ENCODE measurements at regions not wholly inside any gene's neighbourhood (a gene's known extent, or its start where the extent isn't known, plus 50 kb on each side); places are given as distances from the start of the nearest gene placed in this dataset.

GRCh38 chr2:8265476-8266226 lies 416.2 kb upstream of the ID2 start:
- Histone ChIP-seq H3K9ac (no peak overlapping the region), H3K9me3 (replicated peaks in 1 of 11) (no peaks in the 10 kb centered on the region), H3K27ac (0 out of 22 replicates have a peak overlapping the region, but pooled peaks of 1 of the 11 experiments have one; percentile 1), H4K20me1 (no peaks in the 10 kb centered on the region), H3K4me3 (no peak overlapping the region), H3K36me3 (no peaks in the 10 kb centered on the region), H3K4me1 (peaks cover 12 to 26% (median 19%) of the 10 kb centered on the region in 10 experiments), H3K4me2 (peak overlapping the region in 10 of 11 experiments; percentile 10 to 50 (median 38); a peak in 18 of 22 replicates), H3K27me3 (no peaks in the 10 kb centered on the region)
- TF ChIP-seq Cebpa-rat (IDR thresholded peaks at IDR 0.05) = no peak

GRCh38 chr2:8266563-8266962 lies 415.3 kb upstream of the ID2 start:
- H3K9ac ChIP-seq = no peak overlapping the region
- H3K9me3 ChIP-seq (replicated peaks in 1 of 11) = 0 out of 22 replicates have a peak, but pooled peaks cover 0 to 4% (median 0%) of the 10 kb centered on the region in 11 experiments
- peaks cover 10 to 23% (median 16%) of the 10 kb centered on the region in 10 experiments for H3K4me1 ChIP-seq
- H4K20me1 ChIP-seq = no peaks in the 10 kb centered on the region
- TF ChIP-seq Cebpa-rat (IDR thresholded peaks at IDR 0.05) = no peak
- no peak overlapping the region for H3K4me2 ChIP-seq
- no peaks in the 10 kb centered on the region for H3K36me3 ChIP-seq
- no peak overlapping the region for H3K27ac ChIP-seq
- H3K4me3 ChIP-seq = no peak overlapping the region
- no peaks in the 10 kb centered on the region for H3K27me3 ChIP-seq

DNA sequence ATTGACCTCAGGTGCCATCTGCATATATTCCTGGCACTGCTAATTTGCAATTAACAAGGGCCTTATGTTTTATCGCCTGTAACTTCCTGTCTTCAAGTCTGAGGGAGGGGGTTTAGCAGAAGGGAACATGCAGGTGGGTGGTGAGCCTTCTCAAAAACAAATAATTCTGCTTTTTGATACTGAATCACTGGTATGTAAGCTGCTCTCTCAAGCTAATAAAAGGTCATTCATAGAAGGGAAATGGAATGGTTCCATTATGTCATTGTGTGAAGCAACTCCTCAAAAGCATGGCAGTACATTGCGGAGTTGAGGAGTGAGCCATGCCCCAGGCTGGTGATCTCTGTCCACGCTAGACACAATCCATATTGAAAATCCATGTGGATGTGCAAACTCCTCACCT lies 414.8 kb upstream of the ID2 start:
- Histone ChIP-seq H3K4me1 (peaks cover 10 to 26% (median 19%) of the 10 kb centered on the region in 10 experiments), H3K36me3 (no peaks in the 10 kb centered on the region), H3K4me3 (no peak overlapping the region), H3K9ac (no peak overlapping the region), H3K27ac (no peak overlapping the region), H3K27me3 (no peaks in the 10 kb centered on the region), H3K9me3 (replicated peaks in 1 of 11) (peaks cover 0 to 6% (median 0%) of the 10 kb centered on the region in 11 experiments; a peak in 1 of 22 replicates), H3K4me2 (no peak overlapping the region), H4K20me1 (no peaks in the 10 kb centered on the region)
- no peak for TF ChIP-seq Cebpa-rat (IDR thresholded peaks at IDR 0.05)

DNA sequence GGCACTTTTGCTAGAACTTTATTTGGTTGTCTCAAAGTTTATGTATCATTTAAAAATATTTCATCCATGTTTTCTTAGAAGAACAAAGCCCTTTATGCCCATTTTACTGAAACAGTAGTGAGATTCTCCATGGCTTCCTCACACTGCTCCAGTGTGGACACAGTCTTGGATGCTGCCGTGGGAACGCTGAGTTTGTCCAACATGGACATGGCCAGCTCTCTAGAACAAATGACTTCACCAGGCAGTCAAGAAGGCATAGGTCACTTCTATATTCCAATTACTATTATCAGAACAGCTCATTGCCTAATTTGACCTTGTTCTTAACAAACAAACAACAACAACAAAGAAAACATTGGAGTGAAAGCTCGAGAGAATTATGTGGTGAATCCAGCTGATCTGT lies 414.1 kb upstream of the ID2 start:
- H3K36me3 ChIP-seq = no peaks in the 10 kb centered on the region
- H3K4me1 ChIP-seq = peaks cover 10 to 26% (median 19%) of the 10 kb centered on the region in 10 experiments
- peaks cover 0 to 10% (median 0%) of the 10 kb centered on the region in 11 experiments; a peak in 1 of 22 replicates for H3K9me3 ChIP-seq (replicated peaks in 1 of 11)
- H3K4me2 ChIP-seq = no peak overlapping the region
- H3K4me3 ChIP-seq = no peak overlapping the region
- no peak overlapping the region for H3K27ac ChIP-seq
- no peaks in the 10 kb centered on the region for H3K27me3 ChIP-seq
- H3K9ac ChIP-seq = no peak overlapping the region
- no peak for TF ChIP-seq Cebpa-rat (IDR thresholded peaks at IDR 0.05)
- no peaks in the 10 kb centered on the region for H4K20me1 ChIP-seq

GRCh38 chr2:8268172-8268783 lies 413.6 kb upstream of the ID2 start:
- Histone ChIP-seq H3K27ac (no peak overlapping the region), H3K9ac (no peak overlapping the region), H3K27me3 (no peaks in the 10 kb centered on the region), H3K36me3 (no peaks in the 10 kb centered on the region), H4K20me1 (no peaks in the 10 kb centered on the region), H3K4me1 (peaks cover 10 to 26% (median 19%) of the 10 kb centered on the region in 10 experiments), H3K4me3 (no peak overlapping the region), H3K9me3 (replicated peaks in 1 of 11) (peaks cover 0 to 10% (median 0%) of the 10 kb centered on the region in 11 experiments; a peak in 1 of 22 replicates), H3K4me2 (peak overlapping the region in 4 of 11 experiments; percentile 6 to 54 (median 30); a peak in 6 of 22 replicates)
- no peak for TF ChIP-seq Cebpa-rat (IDR thresholded peaks at IDR 0.05)

GRCh38 chr2:8270699-8271098 lies 411.2 kb upstream of the ID2 start:
- no peak overlapping the region for H3K4me3 ChIP-seq
- H3K27me3 ChIP-seq = no peaks in the 10 kb centered on the region
- no peak overlapping the region for H3K9ac ChIP-seq
- H3K9me3 ChIP-seq (replicated peaks in 1 of 11) = peaks cover 0 to 20% (median 0%) of the 10 kb centered on the region in 11 experiments; a peak in 9 of 22 replicates
- peaks cover 0 to 23% (median 10%) of the 10 kb centered on the region in 10 experiments; a peak in 17 of 20 replicates for H3K4me1 ChIP-seq
- TF ChIP-seq Cebpa-rat (IDR thresholded peaks at IDR 0.05) = no peak
- no peak overlapping the region for H3K4me2 ChIP-seq
- no peak overlapping the region for H3K27ac ChIP-seq
- no peaks in the 10 kb centered on the region for H3K36me3 ChIP-seq
- no peaks in the 10 kb centered on the region for H4K20me1 ChIP-seq

- H3K27ac ChIP-seq = no peak overlapping the region
- no peaks in the 10 kb centered on the region for H3K27me3 ChIP-seq
- TF ChIP-seq Cebpa-rat (IDR thresholded peaks at IDR 0.05) = no peak
- no peak overlapping the region for H3K9ac ChIP-seq
- peaks cover 0 to 23% (median 5%) of the 10 kb centered on the region in 10 experiments; a peak in 11 of 20 replicates for H3K4me1 ChIP-seq
- no peak overlapping the region for H3K4me3 ChIP-seq
- H3K4me2 ChIP-seq = peak overlapping the region in 5 of 11 experiments; percentile 20 to 55 (median 40); a peak in 9 of 22 replicates
- H4K20me1 ChIP-seq = no peaks in the 10 kb centered on the region
- H3K9me3 ChIP-seq (replicated peaks in 1 of 11) = peaks cover 0 to 20% (median 0%) of the 10 kb centered on the region in 11 experiments; a peak in 9 of 22 replicates
- no peaks in the 10 kb centered on the region for H3K36me3 ChIP-seq
These were observed 410.4 kb upstream of the ID2 start for GRCh38 chr2:8271461-8271860.

DNA sequence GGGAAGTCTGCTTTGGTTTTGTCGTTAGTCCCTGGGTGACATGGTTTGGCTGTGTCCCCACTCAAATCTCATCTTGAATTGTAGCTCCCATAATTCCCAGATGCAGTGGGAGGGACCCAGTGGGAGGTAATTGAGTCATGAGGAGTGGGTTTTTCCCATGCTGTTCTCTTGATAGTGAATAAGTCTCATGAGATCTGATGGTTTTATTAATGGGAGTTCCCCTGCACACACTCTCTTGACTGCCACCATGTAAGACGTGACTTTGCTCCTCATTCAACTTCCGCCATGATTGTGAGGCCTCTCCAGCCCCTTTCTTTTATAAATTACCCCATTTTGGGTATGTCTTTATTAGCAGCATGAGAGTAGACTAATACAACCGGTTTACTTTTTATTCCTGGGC lies 405.8 kb upstream of the ID2 start:
- no peak overlapping the region for H3K27ac ChIP-seq
- H3K36me3 ChIP-seq = no peaks in the 10 kb centered on the region
- H3K4me1 ChIP-seq = peaks cover 0 to 11% (median 3%) of the 10 kb centered on the region in 10 experiments; a peak in 9 of 20 replicates
- H3K4me3 ChIP-seq = no peak overlapping the region
- TF ChIP-seq Cebpa-rat (IDR thresholded peaks at IDR 0.05) = no peak
- no peaks in the 10 kb centered on the region for H3K27me3 ChIP-seq
- H3K9ac ChIP-seq = no peak overlapping the region
- H3K4me2 ChIP-seq = no peak overlapping the region
- peaks cover 0 to 20% (median 0%) of the 10 kb centered on the region in 11 experiments; a peak in 9 of 22 replicates for H3K9me3 ChIP-seq (replicated peaks in 1 of 11)
- no peaks in the 10 kb centered on the region for H4K20me1 ChIP-seq

- Histone ChIP-seq H3K9ac (no peak overlapping the region), H3K27me3 (no peaks in the 10 kb centered on the region), H3K36me3 (no peaks in the 10 kb centered on the region), H3K27ac (no peak overlapping the region), H4K20me1 (no peaks in the 10 kb centered on the region), H3K9me3 (replicated peaks in 1 of 11) (peaks cover 0 to 11% (median 0%) of the 10 kb centered on the region in 11 experiments; a peak in 8 of 22 replicates), H3K4me1 (peaks cover 0 to 15% (median 11%) of the 10 kb centered on the region in 10 experiments; a peak in 14 of 20 replicates), H3K4me2 (no peak overlapping the region), H3K4me3 (no peak overlapping the region)
- TF ChIP-seq Cebpa-rat (IDR thresholded peaks at IDR 0.05) = no peak
These were observed 403.8 kb upstream of the ID2 start for GRCh38 chr2:8277921-8278571.

All from BLaER1 treated with 17β-estradiol and CSF1 and Interleukin-3, amounts not matched to agents 10 nM and 100 nM (cell line).